Fibroblast of the aortic adventitia (primary cell): ENCODE measurements at regions not wholly inside any gene's neighbourhood (a gene's known extent, or its start where the extent isn't known, plus 50 kb on each side); places are given as distances from the start of the nearest gene placed in this dataset.

Experiments used
- DNase-seq: peaks from one replicate; pipeline ENCODE4 v3.0.0-alpha.2; 2010; ENCODE audit warnings: low read depth
- H3K4me3 ChIP-seq: 2 replicates; pipeline ENCODE4 v1.5.1; 2011; ENCODE audit warnings: low read depth, mild to moderate bottlenecking, control low read depth, low read length, moderate library complexity
- CTCF ChIP-seq: IDR thresholded peaks from 2 replicates; pipeline ENCODE4 v1.5.1; 2011; ENCODE audit warnings: mild to moderate bottlenecking, low read length, control low read depth, inconsistent platforms; ENCODE audit not compliant: insufficient read depth

GRCh38 chr20:39954621-39955020, 734.4 kb downstream of the MAFB start:
- no peak for TF ChIP-seq CTCF
- peak; percentile 18 for DNase-seq
- H3K4me3 ChIP-seq, result no peak overlapping the region

GRCh38 chr20:39946931-39947330, 742.1 kb downstream of the MAFB start:
- TF ChIP-seq CTCF, result no peak
- no peak for DNase-seq
- no peak overlapping the region for H3K4me3 ChIP-seq

- TF ChIP-seq CTCF, result no peak
- no peak overlapping the region for H3K4me3 ChIP-seq
- DNase-seq, result no peak
These were observed 742.8 kb downstream of the MAFB start for GRCh38 chr20:39946053-39946810.

- no peak overlapping the region for H3K4me3 ChIP-seq
- TF ChIP-seq CTCF, result no peak
- DNase-seq, result no peak
These were observed 744.2 kb downstream of the MAFB start for GRCh38 chr20:39944861-39945260.

GRCh38 chr20:39943336-39943735, 745.7 kb downstream of the MAFB start:
- H3K4me3 ChIP-seq, result no peak overlapping the region
- DNase-seq, result no peak
- no peak for TF ChIP-seq CTCF

- TF ChIP-seq CTCF, result no peak
- H3K4me3 ChIP-seq, result no peak overlapping the region
- DNase-seq, result no peak
These were observed 747.8 kb downstream of the MAFB start for GRCh38 chr20:39941245-39941644.
